HepG2 (cell line): ENCODE measurements at regions not wholly inside any gene's neighbourhood (a gene's known extent, or its start where the extent isn't known, plus 50 kb on each side); places are given as distances from the start of the nearest gene placed in this dataset.

Experiments
- ATAC-seq: fragments of 200-7000 bp; cut with Tn5 transposase; 3 replicates; pipeline ENCODE4 v1.9.1; 2020; ENCODE audit warnings: mild to moderate bottlenecking, moderate library complexity
- BruUV-seq: library from RNA; stranded (reverse); fragments of 400-500 nt; replicated peaks from 2 replicates; lab custom pipeline; 2021; lab: Mats Ljungman, UMichigan
- CTCF ChIA-PET: fragments of 300-600 bp; formaldehyde crosslinking; extraction: SDS; loops from one replicate; lab custom pipeline; 2021; ENCODE audit warnings: low total read pairs, inconsistent platforms, low intra/inter-chr PET ratio; lab: Yijun Ruan, JAX
- POLR2A ChIA-PET: fragments of 350-600 bp; sonication (Branson Sonifier 250); formaldehyde crosslinking; loops from one replicate; lab custom pipeline; 2020; ENCODE audit warnings: antibody characterized with exemption, inconsistent platforms; lab: Yijun Ruan, JAX
- DNase-seq: peaks from one replicate; pipeline ENCODE4 v3.0.0-alpha.2; 2015; ENCODE audit warnings: low spot score
- FAIRE-seq: peaks from 3 replicates; lab custom pipeline; 2011; peaks lifted over from hg19 to GRCh38; lab: Jason Lieb, UNC
- H2AFZ ChIP-seq: one replicate; pipeline ENCODE4 v1.6.1; 2011; ENCODE audit warnings: low read length, inconsistent platforms
- H3K27ac ChIP-seq: fragments of 300-600 bp; 3 replicates; pipeline ENCODE4 v1.8.0; 2011; ENCODE audit warnings: mixed run types, mild to moderate bottlenecking, mixed read lengths, low read length, inconsistent platforms; ENCODE audit not compliant: insufficient read depth; ENCODE audit errors: extremely low read length
- H3K27me3 ChIP-seq, 2 experiments: fragments of 200-600 bp in 1 of 2; 2 replicates in 1 of 2; 3 replicates in 1 of 2; pipeline versions ENCODE4 v1.6.0 to v1.8.0; 2011; ENCODE audit warnings: low read length in 2 of 2, mild to moderate bottlenecking in 2 of 2, moderate library complexity in 2 of 2, inconsistent platforms in 1 of 2; ENCODE audit not compliant: insufficient read depth in 2 of 2, control insufficient read depth in 1 of 2
- H3K36me3 ChIP-seq, 2 experiments: fragments of 200-600 bp in 1 of 2; replicated peaks in 1 of 2; 2 replicates in 1 of 2; 3 replicates in 1 of 2; pipeline versions ENCODE4 v1.5.1 to v1.8.0; 2011; ENCODE audit warnings: low read length in 2 of 2, inconsistent platforms in 1 of 2; ENCODE audit not compliant: insufficient read depth in 2 of 2, control insufficient read depth in 1 of 2
- H3K4me1 ChIP-seq: 2 replicates; pipeline ENCODE4 v1.5.1; 2012; ENCODE audit warnings: low read length, inconsistent platforms; ENCODE audit not compliant: insufficient read depth
- H3K4me2 ChIP-seq: 2 replicates; pipeline ENCODE4 v1.6.0; 2011; ENCODE audit warnings: low read depth, low read length, inconsistent platforms
- H3K4me3 ChIP-seq, 3 experiments: fragments of 200-600 bp in 1 of 3; sonication (generic), shearing (Covaris generic) in 1 of 3; replicated peaks in 1 of 3; 2 replicates each; pipeline ENCODE4 v1.5.1; 2011 to 2016; ENCODE audit warnings: low read length in 3 of 3, inconsistent platforms in 2 of 3, low read depth in 2 of 3, mild to moderate bottlenecking in 2 of 3, control low read depth in 1 of 3, mixed read lengths in 1 of 3; ENCODE audit not compliant: insufficient read depth in 1 of 3
- H3K79me2 ChIP-seq: one replicate; pipeline ENCODE4 v1.6.1; 2011; ENCODE audit warnings: low read length, inconsistent platforms; ENCODE audit not compliant: insufficient read depth
- H3K9ac ChIP-seq: 2 replicates; pipeline ENCODE4 v1.6.0; 2011; ENCODE audit warnings: mild to moderate bottlenecking, low read depth, low read length, inconsistent platforms; ENCODE audit not compliant: insufficient read depth
- H3K9me3 ChIP-seq: 2 replicates; pipeline ENCODE4 v1.5.1; 2012; ENCODE audit warnings: mild to moderate bottlenecking, low read length
- H4K20me1 ChIP-seq: 2 replicates; pipeline ENCODE4 v1.6.0; 2011; ENCODE audit warnings: inconsistent platforms, mild to moderate bottlenecking, low read length, moderate library complexity; ENCODE audit not compliant: insufficient read depth
- MYC ChIP-seq: sonication (generic); formaldehyde crosslinking; IDR thresholded peaks from 2 replicates; pipeline ENCODE4 v1.9.0; 2021; ENCODE audit warnings: missing genetic modification reagents, borderline replicate concordance
- PLRG1 ChIP-seq: fragments of 450-650 bp; conservative IDR thresholded peaks from 2 replicates; pipeline ENCODE4 v1.6.1; 2016
- ZNF646 ChIP-seq: sonication (generic); formaldehyde crosslinking; IDR thresholded peaks from 2 replicates; pipeline ENCODE4 v1.9.0; 2021; ENCODE audit warnings: mild to moderate bottlenecking, missing genetic modification reagents
- ZNF776 ChIP-seq: sonication (generic); formaldehyde crosslinking; IDR thresholded peaks from 2 replicates; pipeline ENCODE4 v1.4.0; 2020; ENCODE audit warnings: mild to moderate bottlenecking, missing genetic modification reagents
- WGBS: methylation state at CpG from one replicate; pipeline ENCODE4 v1.1.6; 2017; ENCODE audit warnings: low lambda C conversion rate; 5-methylcytosine and 5-hydroxymethylcytosine counted together
- in situ Hi-C: cut with HindIII; loops from 2 replicates; pipeline ENCODE4 v1.10.0; 2017; ENCODE audit warnings: low pct_unique_long_range_greater_than_20kb; ENCODE audit not compliant: extremely low pct_ligation_motif_present
- intact Hi-C: fragments of 100-400 bp; cut with micrococcal nuclease; formaldehyde crosslinking; loops from one replicate; pipeline ENCODE4 v1.10.0; 2022; ENCODE audit not compliant: unreplicated experiment

- Histone ChIP-seq H3K9me3 (no peaks in the 10 kb centered on the region), H3K4me2 (no peak overlapping the region), H3K27ac (no peak overlapping the region), H3K9ac (no peak overlapping the region), H2AFZ (no peak overlapping the region), H3K27me3 (no peaks in the 10 kb centered on the region; a peak in 1 of 5 replicates), H3K4me3 (no peak overlapping the region), H4K20me1 (no peaks in the 10 kb centered on the region), H3K36me3 (no peaks in the 10 kb centered on the region), H3K79me2 (no peaks in the 10 kb centered on the region), H3K4me1 (peaks cover 6% of the 10 kb centered on the region)
- ATAC-seq (no peak), DNase-seq (no peak), FAIRE-seq (no peak)
- no TSS peak for BruUV-seq
- intact Hi-C loops (loop anchor here (5.0 kb wide), 1 partner anchor 209 kb away; no protein-coding TSS in a partner anchor), in situ Hi-C loops (no loop called here)
- POLR2A ChIA-PET, result no interaction called here
- WGBS, result 46% methylated on average over 2 of the region's 2 CpGs
- TF ChIP-seq PLRG1 (no peak), ZNF776 (CRISPR knock-in tag) (no peak), MYC (CRISPR knock-in tag) (no peak), ZNF646 (no peak)
- CTCF ChIA-PET, result no interaction called here
Measured at GRCh38 chr14:70256601-70257000, 67.8 kb upstream of the SLC8A3 start.
